GM19023 (cell line): ENCODE measurements at regions not wholly inside any gene's neighbourhood (a gene's known extent, or its start where the extent isn't known, plus 50 kb on each side); places are given as distances from the start of the nearest gene placed in this dataset.

ENCODE experiments used
- ATAC-seq: cut with Tn5 transposase; IDR thresholded peaks from one replicate; pipeline ENCODE4 v1.9.1; 2021; ENCODE audit warnings: mild to moderate bottlenecking, moderate library complexity; ENCODE audit not compliant: unreplicated experiment

GRCh38 chr2:120545521-120546047 lies 190.1 kb upstream of the GLI2 start:
- no peak for ATAC-seq

- no peak for ATAC-seq
Observed at GRCh38 chr2:120546048-120546864, 189.4 kb upstream of the GLI2 start.

GRCh38 chr2:120546865-120547390 lies 188.7 kb upstream of the GLI2 start:
- no peak for ATAC-seq

- ATAC-seq, result no peak
Observed at GRCh38 chr2:120547662-120548061, 188.0 kb upstream of the GLI2 start.

GRCh38 chr2:120548627-120549608 lies 186.8 kb upstream of the GLI2 start:
- ATAC-seq, result no peak

GRCh38 chr2:120549841-120550240 lies 185.8 kb upstream of the GLI2 start:
- no peak for ATAC-seq

GRCh38 chr2:120550282-120550681 lies 185.4 kb upstream of the GLI2 start:
- ATAC-seq, result no peak

- ATAC-seq, result no peak
Observed at GRCh38 chr2:120550893-120551446, 184.7 kb upstream of the GLI2 start.

- ATAC-seq, result no peak
Observed at GRCh38 chr2:120551522-120551921, 184.1 kb upstream of the GLI2 start.

- no peak for ATAC-seq
Observed at GRCh38 chr2:120552079-120552478, 183.6 kb upstream of the GLI2 start.

GRCh38 chr2:120552800-120553481 lies 182.7 kb upstream of the GLI2 start:
- ATAC-seq, result no peak

- no peak for ATAC-seq
Observed at GRCh38 chr2:120554625-120555032, 181.0 kb upstream of the GLI2 start.

GRCh38 chr2:120555092-120555491 lies 180.6 kb upstream of the GLI2 start:
- no peak for ATAC-seq

GRCh38 chr2:120556911-120557310 lies 178.8 kb upstream of the GLI2 start:
- no peak for ATAC-seq

- ATAC-seq, result no peak
Observed at GRCh38 chr2:120558847-120559246, 176.8 kb upstream of the GLI2 start.

- no peak for ATAC-seq
Observed at GRCh38 chr2:120559401-120559800, 176.3 kb upstream of the GLI2 start.

GRCh38 chr2:120560330-120560729 lies 175.3 kb upstream of the GLI2 start:
- no peak for ATAC-seq

GRCh38 chr2:120561379-120562035 lies 174.2 kb upstream of the GLI2 start:
- no peak for ATAC-seq

GRCh38 chr2:120562218-120563005 lies 173.3 kb upstream of the GLI2 start:
- ATAC-seq, result no peak
